CMK (cell line): ENCODE measurements at regions not wholly inside any gene's neighbourhood (a gene's known extent, or its start where the extent isn't known, plus 50 kb on each side); places are given as distances from the start of the nearest gene placed in this dataset.
"Not testable (repeated sequence)": the region's sequence is repeated elsewhere in the genome, so short reads cannot be mapped to it uniquely, and the experiment has no call there.

Experiments
- DNase-seq: peaks from one replicate; pipeline ENCODE4 v3.0.0-alpha.2; 2010; ENCODE audit warnings: low read depth

DNA sequence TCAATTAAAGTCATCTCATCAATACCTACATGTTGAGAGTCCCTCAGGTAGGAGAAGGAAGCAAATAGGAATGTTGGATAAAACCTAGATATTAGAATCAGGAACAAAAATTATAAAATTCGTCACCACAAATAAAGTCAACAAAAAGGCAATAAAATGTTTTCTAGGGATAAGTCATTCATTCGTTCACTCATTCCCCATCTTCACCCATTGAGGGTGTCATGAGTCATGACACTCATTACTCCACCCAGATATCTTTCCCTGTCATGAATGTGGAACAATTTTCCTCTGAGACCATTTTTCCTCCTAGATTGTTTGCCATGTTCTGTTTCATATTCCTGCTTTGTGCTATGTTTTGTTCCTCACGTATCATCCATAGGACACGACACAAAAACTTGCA lies 50.9 kb upstream of the OLIG3 start:
- DNase-seq = no peak

DNA sequence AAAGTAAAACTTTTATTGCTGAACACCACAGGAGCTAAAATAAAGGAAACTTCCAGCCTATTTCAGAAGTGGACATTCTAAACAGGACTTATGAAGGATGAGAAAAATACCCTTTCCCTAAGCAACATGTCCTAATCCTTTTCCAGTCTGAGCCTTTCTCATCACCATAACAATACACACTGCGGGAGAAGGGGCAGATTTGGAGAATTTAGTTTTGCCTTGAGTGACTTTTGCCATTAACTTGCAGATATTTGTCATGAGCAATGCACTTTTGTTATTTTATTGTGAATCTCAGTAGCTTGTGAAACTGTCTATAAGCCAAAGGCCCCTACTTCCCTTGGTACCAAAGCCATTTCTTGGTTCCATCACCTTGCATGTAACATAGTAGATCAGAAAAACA lies 53.0 kb upstream of the OLIG3 start:
- no peak for DNase-seq

DNA sequence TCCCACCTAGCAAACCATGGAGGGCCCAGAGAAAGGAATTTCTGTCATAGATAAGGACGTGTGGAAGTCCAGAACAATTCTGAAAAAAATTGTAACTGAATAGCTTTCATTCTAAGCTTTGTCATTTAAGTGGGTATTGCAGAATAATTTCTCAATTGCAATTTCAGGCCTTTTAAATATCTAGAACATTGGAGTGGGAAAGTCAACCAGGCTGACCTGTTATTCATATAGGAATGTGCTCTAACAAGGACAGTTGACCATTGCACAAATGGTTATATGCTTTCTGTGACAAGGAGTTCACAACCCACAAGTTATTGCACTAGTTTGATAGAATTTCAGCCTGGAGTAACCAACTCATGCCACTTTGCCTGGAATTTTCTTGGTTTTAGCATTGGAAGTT lies 53.4 kb upstream of the OLIG3 start:
- DNase-seq = no peak

DNA sequence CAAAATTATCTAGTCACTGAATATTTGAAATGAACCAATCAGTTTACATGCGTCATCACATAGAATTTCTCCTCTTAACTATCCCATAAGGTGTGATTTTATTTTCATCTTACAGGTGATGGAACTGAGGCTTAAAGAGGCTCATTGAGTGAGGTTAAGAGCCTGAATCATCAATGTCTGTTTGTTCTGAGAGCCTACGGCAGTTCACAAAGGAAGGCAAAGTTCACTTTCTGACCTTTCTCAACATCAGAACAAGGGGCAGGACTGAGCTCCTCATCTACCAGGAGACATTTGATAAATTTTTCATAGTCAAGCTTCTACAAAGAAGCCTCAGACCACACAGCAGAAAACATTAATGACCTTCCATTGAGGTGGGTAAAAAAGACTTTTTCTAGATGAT lies 54.9 kb upstream of the OLIG3 start:
- no peak for DNase-seq

DNA sequence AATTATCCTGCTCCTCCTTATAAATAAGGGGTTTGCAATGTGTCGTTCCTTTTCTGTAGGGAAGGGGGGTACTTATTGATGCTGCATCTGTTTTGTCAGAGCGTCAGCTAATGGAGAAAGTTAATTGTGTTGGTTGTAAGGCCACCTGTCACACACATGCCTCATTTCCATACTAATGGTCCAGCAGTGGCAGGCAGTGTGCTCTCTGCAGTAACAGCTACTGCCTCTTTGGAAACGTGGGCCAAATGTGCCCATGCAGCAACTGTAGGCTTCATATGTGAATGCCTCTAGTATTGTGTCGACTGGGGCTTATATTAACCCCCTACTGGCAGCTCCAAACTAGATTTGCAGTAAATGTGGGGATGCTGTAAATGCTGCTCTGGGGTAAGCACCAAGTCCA lies 56.3 kb upstream of the OLIG3 start:
- DNase-seq = no peak

DNA sequence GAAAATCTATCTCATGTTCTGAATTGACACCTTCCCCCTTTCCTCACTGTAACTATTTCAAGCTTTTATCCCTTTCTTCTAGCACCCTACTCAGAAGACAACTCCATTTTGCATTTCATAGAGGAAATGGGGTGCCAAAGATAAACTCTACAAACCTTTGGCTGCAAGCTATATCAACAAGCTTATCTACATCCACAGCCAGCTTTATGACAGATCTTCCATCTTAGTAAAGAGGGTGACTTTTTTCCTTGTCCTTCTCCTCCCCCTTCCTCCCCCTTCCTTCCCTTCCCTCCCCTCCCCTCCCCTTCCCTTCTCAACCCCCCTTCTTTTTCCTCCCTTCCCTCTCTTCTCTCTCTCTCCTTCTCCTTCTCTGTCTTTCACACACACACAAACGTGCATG lies 58.0 kb upstream of the OLIG3 start:
- DNase-seq = peak; percentile 34

DNA sequence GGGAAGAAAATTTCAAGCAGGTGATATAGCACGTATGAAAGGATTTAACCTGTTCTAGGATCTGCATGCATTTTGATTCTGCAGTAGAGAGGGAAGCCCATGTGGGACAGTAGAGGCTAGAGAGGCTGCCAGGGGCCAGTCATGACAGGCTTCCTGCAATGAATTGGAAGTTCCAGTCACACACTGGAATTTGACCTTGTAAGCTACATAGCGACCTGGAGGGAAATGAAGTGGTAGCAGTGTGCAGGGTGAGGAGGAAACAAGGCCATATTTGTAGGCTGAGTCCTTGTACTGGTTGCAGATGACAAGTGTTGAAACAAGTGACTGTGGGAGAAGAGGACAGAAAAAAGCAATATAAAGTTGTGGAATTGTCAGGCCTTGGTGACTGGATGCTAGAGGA lies 58.6 kb upstream of the OLIG3 start:
- no peak for DNase-seq

DNA sequence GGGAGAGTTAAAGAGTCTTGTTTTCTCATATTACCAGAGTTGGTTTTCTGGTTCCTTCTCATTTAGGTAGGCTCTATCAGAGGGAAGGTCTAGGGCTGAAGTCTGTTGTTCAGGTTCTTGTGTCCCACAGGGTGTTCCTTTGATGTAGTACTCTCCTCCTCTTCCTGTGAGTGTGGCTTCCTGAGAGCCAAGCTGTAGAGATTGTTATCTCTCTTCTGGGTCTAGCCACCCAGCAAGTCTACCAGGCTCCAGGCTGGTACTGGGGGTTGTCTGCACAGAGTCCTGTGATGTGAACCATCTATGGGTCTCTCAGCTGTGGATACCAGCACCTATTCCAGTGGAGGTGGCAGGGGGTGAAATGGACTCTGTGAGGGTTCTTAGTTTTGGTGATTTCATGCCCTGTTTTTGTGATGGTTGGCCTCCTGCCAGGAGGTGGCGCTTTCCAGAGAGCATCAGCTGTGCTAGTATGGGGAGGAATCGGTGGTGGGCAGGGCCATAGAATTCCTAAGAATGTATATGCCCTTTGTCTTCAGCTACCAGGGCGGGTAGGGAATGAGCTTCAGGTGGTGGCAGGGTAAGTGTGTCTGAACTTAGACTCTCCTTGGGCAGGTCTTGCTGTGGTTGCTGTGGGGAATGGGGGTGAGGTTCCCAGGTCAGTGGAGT lies 65.5 kb upstream of the OLIG3 start:
- peak; percentile 40 for DNase-seq

DNA sequence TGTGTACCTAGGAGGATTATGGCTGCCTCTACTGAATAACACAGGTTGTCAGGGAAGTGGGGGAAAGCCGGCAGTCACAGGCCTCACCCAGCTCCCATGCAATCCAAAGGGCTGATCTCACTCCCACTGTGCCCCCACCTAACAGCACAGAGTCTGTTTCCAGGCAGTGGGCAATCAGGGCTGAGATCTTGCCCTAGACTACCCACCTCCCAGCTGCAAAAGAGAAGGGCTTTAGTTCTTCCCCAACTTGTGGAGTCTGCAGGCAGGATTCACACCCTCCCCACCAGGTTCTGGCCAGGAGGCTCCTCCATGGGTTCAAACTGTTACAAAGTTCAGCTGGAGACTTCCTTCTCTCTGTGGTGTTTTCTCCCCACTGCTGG lies 66.0 kb upstream of the OLIG3 start:
- no peak for DNase-seq

DNA sequence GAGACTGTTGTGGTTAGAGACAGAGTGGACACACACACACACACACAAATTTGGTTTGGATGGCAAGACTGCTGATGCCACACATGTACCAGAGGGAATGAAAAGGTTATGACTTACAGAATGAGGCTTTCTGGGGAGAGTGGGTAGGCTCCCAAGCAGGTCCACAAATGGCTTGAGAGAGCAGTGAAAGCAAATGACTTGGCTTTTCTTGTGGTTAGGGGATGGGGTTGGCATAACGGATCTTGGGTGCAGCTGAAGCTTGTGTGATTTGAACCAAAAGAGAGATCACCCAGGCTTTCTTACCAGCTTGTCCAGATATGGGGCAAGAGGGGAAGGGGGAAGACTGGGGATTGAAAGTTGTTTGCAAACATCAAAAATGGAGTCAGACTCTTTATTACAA lies 73.9 kb upstream of the OLIG3 start:
- DNase-seq = no peak

DNA sequence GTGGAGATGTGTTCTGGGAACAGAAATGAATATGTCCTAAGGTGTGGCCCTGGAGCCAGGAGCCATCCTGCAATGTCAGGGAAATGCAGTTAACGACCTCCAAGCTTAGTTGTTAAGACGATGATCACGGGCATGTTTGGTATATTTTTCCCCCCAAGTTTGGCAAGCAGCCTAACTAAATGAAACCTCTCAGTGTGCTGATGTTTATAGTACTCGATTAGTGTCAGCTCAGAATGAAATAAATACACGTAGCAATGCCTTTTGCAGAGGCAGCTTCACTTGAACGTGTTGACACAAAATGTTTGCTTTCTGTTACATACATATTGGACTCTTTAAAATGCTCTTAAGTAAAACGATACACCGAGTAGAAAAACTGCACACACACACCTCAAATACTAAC lies 76.2 kb upstream of the OLIG3 start:
- DNase-seq = no peak

DNA sequence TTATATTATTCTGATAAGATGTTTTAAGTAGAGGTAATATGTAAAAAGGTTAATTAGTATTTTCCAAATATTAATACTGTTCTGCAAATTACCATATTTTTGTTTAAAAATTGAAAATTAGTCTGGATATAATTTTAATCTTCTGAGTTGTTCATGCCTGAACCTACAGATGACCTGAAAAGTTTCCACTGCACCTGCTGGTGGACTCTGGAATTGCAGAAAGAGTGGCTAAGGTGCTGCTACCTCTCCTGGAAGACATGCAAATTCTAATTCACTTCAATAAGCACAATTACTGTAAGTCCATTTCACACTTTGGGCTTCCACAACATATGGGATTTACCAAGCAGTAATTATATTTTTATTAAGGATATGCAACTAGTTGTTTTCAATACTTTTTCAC lies 77.7 kb upstream of the OLIG3 start:
- peak; percentile 41 for DNase-seq

DNA sequence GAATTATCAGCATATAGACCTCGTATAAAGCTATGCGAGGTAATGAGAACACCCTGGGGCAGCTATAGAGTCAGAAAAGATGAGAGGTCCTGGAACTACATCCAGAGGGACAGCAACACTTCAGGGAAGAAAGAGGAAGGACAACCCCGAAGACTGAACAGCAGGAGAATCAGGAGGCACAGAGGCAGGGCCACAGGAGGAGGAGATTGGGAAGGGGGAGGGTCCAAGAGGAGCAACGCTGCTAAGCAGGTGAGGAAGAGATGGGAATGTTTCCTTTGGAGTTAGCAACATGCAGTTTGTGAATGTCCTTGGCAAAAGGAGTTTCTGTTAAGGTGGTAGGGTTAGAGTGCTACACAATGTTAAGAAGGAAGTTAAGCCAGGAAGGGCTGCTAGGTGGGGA lies 79.5 kb upstream of the OLIG3 start:
- no peak for DNase-seq

DNA sequence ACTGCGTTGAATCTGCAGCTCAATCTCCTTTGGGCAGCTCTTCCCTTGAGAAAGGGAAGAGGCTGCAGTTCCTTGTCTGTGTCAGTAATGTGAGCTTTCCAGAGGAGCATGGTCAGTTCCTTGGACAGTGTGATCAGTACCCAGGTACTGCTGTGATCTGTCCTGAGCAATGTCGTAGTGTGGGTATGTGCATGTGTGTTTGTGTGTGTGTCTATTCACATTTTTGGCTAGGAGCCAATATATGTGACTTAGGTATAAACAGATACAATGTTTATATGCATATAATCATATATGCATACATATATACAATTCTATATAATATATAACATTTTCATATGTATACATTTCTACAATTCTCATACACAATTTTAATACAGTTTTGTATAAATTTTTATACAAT lies 85.4 kb upstream of the OLIG3 start:
- no peak for DNase-seq

DNA sequence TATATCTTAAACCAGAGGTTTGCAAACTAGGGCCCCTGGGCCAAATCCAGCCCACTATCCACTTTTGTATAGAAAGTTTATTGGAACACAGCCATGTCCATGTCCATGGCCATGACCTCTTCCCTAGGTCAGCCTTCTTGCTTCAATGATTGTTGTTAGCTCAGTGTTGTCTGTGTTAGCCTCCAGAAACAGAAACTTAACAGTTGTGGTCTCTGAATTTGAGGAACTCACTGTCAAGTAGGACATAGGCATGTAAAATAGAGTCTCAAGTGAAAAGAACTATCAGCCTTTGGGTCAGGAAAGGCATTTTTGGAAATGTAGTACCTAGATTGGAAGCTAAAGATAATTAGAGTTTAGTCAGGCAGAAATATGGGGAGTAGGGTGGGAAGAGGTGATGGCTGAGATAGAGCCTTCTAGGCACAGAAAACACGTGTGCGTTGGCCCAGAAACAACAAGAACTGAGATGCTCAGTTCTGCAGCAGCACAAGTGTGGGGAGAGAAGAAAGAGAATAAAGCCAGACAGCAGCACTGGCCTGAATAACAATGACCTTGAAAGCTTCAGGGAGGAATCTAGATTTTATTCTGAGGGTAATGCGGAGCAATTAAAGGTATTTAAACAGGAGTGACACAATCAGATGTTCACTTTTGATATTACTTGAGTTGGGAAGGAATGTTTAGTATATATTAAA lies 87.0 kb upstream of the OLIG3 start:
- DNase-seq = no peak

DNA sequence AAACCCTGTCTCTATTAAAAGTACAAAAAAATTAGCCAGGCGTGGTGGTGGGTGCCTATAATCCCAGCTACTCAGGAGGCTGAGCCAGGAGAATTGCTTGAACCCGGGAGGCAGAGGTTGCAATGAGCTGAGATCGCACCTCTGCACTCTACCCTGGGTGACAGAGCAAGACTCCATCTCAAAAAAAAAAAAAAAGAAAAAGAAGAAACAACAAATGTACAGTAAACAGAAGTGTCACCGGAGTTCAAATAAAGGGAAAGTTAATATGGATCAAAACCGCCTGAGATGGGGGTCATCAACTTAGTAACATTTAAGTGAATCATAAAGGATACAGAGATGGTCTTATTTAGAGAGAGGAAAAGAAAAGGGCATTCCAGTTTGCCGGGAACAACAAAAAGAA lies 89.3 kb upstream of the OLIG3 start:
- not testable (repeated sequence) for DNase-seq

DNA sequence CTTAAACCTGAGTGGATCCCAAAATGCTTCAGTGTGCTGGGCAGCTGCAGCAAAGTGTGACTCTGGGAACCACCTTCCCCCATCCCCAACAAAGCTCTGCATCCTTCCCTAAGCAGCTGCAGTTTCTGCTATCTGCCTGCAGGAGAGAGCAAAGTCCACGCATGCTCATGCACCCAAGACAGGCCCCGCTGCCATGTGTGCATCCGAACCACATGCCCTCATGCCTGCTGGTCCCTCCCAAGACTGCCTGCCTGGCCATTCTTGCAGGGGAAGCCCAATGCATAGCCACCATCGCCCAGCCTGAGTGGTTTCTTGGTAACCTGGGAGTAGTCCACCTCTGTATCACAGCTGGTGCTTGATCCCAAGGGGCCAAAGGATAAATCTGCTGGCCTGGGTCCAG lies 94.3 kb upstream of the OLIG3 start:
- DNase-seq = no peak

DNA sequence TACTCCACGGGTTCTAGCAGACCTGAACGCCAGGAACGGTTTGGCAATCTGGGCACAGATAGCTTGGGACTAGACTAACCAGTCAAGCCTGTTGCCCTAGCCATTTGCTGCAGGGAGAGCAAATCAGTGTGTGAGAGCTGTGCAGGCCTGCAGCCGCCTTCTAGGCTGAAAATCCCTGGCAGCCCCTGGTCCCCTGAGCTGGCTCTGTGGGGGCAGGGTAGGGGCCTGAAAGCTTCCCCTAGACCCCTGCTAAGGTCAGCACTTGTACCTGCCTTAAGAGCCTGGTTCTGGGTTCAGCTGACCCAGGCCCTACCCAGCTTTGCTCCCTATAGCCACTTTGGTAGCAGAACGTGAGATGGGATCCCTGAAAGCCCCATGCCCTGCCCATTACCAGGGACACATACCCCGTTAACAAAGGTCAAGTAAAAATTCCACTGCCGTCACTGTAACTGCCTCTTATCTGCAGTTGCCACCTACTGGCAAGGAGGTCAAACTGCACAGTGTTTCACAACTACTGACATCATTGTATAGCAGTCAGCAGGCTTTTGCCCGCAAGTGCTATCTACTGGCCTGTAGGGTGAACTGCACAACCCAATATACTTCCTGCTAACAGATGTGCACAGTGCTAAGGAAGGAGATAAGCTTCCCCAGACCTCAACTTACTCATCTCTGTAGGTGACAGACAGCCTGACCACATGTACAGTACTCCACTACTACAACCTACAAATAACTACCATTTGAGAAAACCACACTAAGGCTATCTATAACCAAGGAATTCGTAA lies 95.1 kb upstream of the OLIG3 start:
- DNase-seq = peak; percentile 94

DNA sequence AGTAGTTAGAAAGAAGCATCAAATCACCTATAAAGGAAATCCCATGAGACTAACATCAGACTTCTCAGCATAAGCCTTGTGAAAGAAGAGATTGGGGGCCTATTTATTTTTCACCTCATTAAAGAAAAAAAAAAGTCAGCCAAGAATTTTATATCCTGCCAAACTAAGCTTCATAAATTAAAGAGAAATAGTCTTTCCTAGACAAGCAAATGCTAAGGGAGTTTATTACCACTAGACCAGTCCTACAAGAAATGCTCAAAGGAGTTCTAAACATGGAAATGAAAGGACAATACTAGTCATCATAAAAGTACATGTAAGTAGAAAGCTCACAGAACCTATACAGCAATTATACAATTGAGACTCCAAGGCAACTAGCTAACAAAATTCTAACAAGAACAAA lies 96.5 kb upstream of the OLIG3 start:
- no peak for DNase-seq

DNA sequence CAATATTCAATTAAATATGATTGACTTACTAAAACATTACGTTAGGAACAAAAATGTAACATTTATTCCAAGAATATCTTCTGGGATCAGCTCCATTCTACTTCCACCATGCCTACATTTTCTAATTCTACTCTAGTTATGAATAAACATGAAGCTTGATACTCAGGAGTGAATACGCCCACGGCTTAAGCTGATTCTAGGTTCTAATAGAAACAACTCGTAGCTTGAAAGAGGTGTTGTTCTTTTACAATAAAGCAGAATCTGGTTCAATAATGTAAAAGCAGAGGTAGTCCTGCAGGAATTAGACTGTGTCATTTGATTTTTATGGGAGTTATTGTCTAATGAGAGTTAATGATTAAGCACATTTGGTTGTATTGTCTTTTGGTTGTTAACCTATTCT lies 107.3 kb upstream of the OLIG3 start:
- no peak for DNase-seq

DNA sequence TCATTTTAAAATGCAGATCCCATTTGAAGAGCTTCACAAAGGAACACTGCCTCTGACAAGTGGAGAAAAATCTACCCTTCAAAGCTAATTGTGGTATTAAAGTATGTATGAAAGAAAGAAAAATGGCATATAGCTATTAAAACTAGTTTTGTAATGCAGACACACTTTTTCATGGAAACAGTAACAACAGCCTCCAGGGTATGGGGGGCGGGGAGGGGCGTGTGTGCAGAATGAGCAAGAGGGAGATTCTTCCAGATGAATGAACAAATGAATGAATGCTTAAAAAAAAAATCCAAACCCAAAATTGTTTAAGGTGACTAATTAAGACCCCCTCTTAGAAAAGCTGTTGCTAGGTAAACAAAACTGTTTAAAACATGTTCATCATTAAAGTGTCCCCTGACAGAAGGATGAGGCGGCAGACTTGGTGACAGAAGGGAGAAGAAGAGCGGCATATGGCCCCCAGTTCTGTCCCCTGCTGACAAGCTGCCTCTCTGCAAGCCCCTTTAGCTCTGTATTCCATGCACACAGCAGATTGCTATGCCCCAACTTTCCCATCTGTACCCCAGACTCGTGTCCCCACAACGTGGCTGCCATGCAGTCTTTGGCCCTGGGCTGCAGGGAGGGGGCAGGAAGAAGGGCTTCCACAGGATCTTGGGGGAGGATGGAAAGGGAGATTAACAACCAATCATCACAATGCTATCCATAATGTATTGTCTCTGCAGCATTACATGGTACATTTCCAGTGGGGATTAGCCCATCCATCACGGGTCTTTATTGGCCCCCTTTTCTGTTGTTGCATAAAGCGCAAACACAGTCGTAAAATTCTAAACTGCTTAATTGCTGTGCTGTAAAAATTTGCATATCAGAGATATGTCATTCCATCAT lies 108.4 kb upstream of the OLIG3 start:
- no peak for DNase-seq

DNA sequence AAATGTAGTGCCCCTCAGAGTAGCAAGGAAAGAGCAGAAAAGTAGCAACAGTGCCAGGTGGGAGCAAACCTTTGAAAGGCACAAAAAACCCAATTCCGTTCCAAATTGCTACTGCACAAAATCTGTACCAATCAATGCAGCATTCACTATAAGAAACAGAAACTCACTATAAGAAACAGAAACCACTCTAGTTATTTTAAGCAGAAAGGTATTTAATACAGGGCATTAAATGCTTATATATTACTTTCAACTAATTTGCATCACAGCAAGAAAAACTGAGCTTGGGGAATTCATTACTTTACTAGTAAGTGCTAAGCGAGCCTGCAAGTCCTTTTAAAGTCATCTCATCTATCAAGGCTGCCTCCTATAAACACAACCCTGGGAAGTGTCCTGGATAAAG lies 116.5 kb upstream of the OLIG3 start:
- no peak for DNase-seq

DNA sequence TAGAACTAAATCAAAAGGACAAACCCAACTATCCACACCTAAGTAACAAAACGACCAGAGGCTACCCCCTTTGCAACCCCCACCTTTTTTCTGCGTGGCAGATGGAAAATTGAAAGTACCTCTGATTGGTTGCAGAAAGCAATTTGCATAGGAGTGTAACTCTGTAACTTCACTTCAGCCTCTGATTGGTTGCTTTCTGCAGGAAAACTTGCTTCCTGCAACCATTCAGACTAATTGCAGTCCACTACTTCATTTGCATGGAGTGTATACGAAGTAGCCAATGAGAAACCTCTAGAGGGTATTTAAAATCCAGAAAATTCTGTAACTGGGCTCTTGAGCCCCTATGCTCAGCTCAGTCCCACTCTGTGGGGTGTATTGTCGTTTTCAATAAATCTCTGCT lies 129.1 kb upstream of the OLIG3 start:
- DNase-seq = no peak
